ENCODE measurements at regions not wholly inside any gene's neighbourhood (a gene's known extent, or its start where the extent isn't known, plus 50 kb on each side); places are given as distances from the start of the nearest gene placed in this dataset.
"Not testable (repeated sequence)": the region's sequence is repeated elsewhere in the genome, so short reads cannot be mapped to it uniquely, and the experiment has no call there.

GRCh38 chr2:18975506-18976167, 382.8 kb downstream of the OSR1 start:
- TF ChIP-seq, protein P1, sequence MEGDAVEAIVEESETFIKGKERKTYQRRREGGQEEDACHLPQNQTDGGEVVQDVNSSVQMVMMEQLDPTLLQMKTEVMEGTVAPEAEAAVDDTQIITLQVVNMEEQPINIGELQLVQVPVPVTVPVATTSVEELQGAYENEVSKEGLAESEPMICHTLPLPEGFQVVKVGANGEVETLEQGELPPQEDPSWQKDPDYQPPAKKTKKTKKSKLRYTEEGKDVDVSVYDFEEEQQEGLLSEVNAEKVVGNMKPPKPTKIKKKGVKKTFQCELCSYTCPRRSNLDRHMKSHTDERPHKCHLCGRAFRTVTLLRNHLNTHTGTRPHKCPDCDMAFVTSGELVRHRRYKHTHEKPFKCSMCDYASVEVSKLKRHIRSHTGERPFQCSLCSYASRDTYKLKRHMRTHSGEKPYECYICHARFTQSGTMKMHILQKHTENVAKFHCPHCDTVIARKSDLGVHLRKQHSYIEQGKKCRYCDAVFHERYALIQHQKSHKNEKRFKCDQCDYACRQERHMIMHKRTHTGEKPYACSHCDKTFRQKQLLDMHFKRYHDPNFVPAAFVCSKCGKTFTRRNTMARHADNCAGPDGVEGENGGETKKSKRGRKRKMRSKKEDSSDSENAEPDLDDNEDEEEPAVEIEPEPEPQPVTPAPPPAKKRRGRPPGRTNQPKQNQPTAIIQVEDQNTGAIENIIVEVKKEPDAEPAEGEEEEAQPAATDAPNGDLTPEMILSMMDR (IDR thresholded peaks at IDR 0.05; ENCODE audit: insufficient read depth, low read length, missing control alignments), result no peak
- no peak overlapping the region; the same call in 1 of the 2 replicates for H3K4me3 ChIP-seq (ENCODE audit: low read depth, low read length)
- no peak for DNase-seq (ENCODE audit: low read depth, low spot score)
- ChIA-PET POLR2A (no interaction called here), CTCF (no interaction called here)

GRCh38 chr2:18971628-18972027, 382.3 kb upstream of the NT5C1B start:
- TF ChIP-seq, protein P1 (IDR thresholded peaks at IDR 0.05; ENCODE audit: insufficient read depth, low read length, missing control alignments), result no peak
- DNase-seq (ENCODE audit: low read depth, low spot score), result no peak
- H3K4me3 ChIP-seq (ENCODE audit: low read depth, low read length), result no peak overlapping the region
- ChIA-PET POLR2A (no interaction called here), CTCF (no interaction called here)

DNA sequence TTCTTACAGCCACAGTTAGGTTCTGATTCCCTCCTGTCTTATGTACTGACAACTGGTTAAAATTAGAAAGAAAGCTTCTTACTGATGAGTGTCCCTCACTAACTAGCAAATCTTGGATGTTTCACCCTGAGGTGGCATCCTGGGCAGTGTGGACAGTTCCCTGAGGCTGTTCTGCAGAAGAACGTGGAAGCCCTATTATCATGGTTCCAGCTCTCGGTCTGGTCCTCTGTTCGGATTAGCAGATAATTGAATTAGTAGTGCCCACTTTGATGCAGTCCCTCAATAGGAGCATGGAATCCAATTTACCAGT, 381.7 kb upstream of the NT5C1B start:
- no peak overlapping the region for H3K4me3 ChIP-seq (ENCODE audit: low read depth, low read length)
- no peak for DNase-seq (ENCODE audit: low read depth, low spot score)
- POLR2A ChIA-PET, result no interaction called here
- CTCF ChIA-PET, result no interaction called here
- TF ChIP-seq, protein P1 (IDR thresholded peaks at IDR 0.05; ENCODE audit: insufficient read depth, low read length, missing control alignments), result no peak

DNA sequence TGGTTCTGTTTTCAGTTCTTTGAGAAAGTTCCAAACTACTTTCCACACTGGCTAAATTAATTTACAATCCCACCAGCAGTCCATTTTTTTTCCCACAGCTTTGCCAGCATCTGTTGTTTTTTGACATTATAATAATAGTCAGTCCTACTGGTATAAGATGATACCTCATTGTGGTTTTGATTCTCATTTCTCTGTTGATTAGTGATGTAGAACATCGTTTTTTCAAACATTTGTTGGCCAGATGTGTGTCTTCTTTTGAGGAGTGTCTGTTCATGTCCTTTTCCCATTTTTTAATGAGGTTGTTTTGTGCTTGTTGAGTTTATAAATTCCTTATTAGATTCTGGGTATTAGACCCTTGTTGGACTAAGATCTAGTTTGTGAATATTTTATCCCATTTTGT, 376.8 kb upstream of the NT5C1B start:
- POLR2A ChIA-PET, result no interaction called here
- CTCF ChIA-PET, result no interaction called here
- no peak overlapping the region for H3K4me3 ChIP-seq (ENCODE audit: low read depth, low read length)
- DNase-seq (ENCODE audit: low read depth, low spot score), result no peak
- TF ChIP-seq, protein P1 (IDR thresholded peaks at IDR 0.05; ENCODE audit: insufficient read depth, low read length, missing control alignments), result no peak

- CTCF ChIA-PET; DNase-seq (ENCODE audit: low read depth, low spot score); H3K4me3 ChIP-seq (ENCODE audit: low read depth, low read length); POLR2A ChIA-PET: not testable (repeated sequence)
These were observed 374.4 kb upstream of the NT5C1B start for GRCh38 chr2:18963739-18964256.

GRCh38 chr2:18961991-18962421, 372.6 kb upstream of the NT5C1B start:
- ChIA-PET POLR2A (no interaction called here), CTCF (no interaction called here)
- TF ChIP-seq, protein P1 (IDR thresholded peaks at IDR 0.05; ENCODE audit: insufficient read depth, low read length, missing control alignments), result no peak
- no peak for DNase-seq (ENCODE audit: low read depth, low spot score)
- H3K4me3 ChIP-seq (ENCODE audit: low read depth, low read length), result no peak overlapping the region
